ENCODE measurements at regions not wholly inside any gene's neighbourhood (a gene's known extent, or its start where the extent isn't known, plus 50 kb on each side); places are given as distances from the start of the nearest gene placed in this dataset.

DNA sequence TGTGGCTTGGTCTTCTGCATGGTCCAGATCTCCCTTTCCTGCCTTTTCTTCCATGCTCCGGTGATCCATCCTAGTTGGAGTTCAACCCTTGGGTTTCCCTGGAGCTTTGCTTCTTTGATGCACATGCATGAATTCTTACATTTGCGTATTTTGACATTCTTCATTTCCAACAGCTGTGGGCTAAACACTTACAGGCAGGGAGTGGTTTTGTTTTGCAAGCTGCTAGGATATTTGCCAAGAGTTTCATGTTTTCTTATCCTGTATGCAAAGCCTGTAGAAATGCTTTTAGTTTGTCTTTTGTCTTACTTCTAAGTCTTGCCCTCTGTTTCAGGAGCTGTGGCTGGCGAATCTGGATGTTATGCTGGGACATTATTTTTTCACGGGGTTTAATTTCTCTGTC, 90.3 kb upstream of the PAXBP1 start:
- TF ChIP-seq, protein P1, sequence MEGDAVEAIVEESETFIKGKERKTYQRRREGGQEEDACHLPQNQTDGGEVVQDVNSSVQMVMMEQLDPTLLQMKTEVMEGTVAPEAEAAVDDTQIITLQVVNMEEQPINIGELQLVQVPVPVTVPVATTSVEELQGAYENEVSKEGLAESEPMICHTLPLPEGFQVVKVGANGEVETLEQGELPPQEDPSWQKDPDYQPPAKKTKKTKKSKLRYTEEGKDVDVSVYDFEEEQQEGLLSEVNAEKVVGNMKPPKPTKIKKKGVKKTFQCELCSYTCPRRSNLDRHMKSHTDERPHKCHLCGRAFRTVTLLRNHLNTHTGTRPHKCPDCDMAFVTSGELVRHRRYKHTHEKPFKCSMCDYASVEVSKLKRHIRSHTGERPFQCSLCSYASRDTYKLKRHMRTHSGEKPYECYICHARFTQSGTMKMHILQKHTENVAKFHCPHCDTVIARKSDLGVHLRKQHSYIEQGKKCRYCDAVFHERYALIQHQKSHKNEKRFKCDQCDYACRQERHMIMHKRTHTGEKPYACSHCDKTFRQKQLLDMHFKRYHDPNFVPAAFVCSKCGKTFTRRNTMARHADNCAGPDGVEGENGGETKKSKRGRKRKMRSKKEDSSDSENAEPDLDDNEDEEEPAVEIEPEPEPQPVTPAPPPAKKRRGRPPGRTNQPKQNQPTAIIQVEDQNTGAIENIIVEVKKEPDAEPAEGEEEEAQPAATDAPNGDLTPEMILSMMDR (IDR thresholded peaks at IDR 0.05) = no peak
- TF ChIP-seq POLR2A (IDR thresholded peaks at IDR 0.05) = no peak

Measured in Peyer's patch (tissue), 4 donors.